ENCODE measurements at regions not wholly inside any gene's neighbourhood (a gene's known extent, or its start where the extent isn't known, plus 50 kb on each side); places are given as distances from the start of the nearest gene placed in this dataset.

DNA sequence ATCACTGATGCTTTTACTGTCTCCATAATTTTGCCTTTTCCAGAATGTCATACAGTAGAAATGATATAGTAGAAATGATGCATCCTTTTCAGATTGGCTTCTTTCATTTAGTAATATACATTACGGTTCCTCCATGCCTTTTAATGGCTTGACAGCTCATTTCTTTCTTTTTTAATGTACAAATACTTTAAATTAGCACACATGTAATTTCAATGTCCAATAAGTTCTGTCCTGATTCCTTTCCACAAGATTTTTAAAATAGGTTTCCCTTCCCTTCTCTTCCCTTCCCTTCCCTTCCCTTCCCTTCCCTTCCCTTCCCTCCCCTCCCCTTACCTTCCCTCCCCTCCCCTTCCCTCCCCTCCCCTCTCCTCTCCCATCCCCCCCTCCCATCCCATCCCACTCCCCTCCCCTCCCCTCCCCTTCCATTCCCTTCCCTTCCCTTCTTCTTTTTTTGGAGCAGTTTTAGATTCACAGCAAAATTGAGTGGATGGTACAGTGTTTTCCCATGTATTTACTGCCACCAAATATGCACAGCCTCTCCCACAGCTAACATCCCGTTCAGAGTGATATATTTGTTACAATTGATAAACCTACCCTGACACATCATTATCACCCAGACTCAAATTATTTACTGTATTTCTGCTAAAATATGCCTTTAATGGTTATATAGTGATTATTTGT is 398.8 kb downstream of the RNF144B start:
- Histone ChIP-seq H4K20me1 (ENCODE audit: control insufficient read depth, insufficient read depth) (no peaks in the 10 kb centered on the region), H3K4me1 (ENCODE audit: control insufficient read depth, insufficient read depth, low read length) (no peaks in the 10 kb centered on the region), H3K9ac (ENCODE audit: control insufficient read depth, insufficient read depth, low read length) (no peak overlapping the region), H3K27ac (ENCODE audit: control insufficient read depth, insufficient read depth) (no peak overlapping the region), H3K4me2 (ENCODE audit: control insufficient read depth, insufficient read depth) (no peak overlapping the region), H3K9me3 (replicated peaks; ENCODE audit: control insufficient read depth, insufficient read depth, low read length) (no peaks in the 10 kb centered on the region), H3K4me3 (no peak overlapping the region), H3K79me2 (ENCODE audit: control insufficient read depth, insufficient read depth, low read length) (no peaks in the 10 kb centered on the region), H3K27me3 (replicated peaks in 1 of 2; ENCODE audit: control insufficient read depth in 2 of 2, insufficient read depth in 2 of 2, low read length in 1 of 2) (no peaks in the 10 kb centered on the region), H2AFZ (ENCODE audit: control insufficient read depth, low read depth, low read length) (no peak overlapping the region), H3K36me3 (ENCODE audit: control insufficient read depth in 2 of 2, insufficient read depth in 2 of 2, low read length in 1 of 2) (no peaks in the 10 kb centered on the region)
- ChIA-PET SMC1A (ENCODE audit: uncharacterized antibody, unreplicated experiment) (no interaction called here), POLR2A (no interaction called here), RAD21 (ENCODE audit: unreplicated experiment) (no interaction called here), CTCF (no interaction called here)
- no peak for TF ChIP-seq WRNIP1 (IDR thresholded peaks at IDR 0.05; ENCODE audit: borderline replicate concordance, low read depth, low read length)
- TF ChIP-seq, protein P1, sequence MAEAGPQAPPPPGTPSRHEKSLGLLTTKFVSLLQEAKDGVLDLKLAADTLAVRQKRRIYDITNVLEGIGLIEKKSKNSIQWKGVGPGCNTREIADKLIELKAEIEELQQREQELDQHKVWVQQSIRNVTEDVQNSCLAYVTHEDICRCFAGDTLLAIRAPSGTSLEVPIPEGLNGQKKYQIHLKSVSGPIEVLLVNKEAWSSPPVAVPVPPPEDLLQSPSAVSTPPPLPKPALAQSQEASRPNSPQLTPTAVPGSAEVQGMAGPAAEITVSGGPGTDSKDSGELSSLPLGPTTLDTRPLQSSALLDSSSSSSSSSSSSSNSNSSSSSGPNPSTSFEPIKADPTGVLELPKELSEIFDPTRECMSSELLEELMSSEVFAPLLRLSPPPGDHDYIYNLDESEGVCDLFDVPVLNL (IDR thresholded peaks at IDR 0.05; ENCODE audit: low read depth, low read length): no peak
- TF ChIP-seq ASH2L (IDR thresholded peaks at IDR 0.05; ENCODE audit: borderline replicate concordance, low read depth): no peak
- no peak for TF ChIP-seq ZBED1 (IDR thresholded peaks at IDR 0.05; ENCODE audit: borderline replicate concordance)
- no peak for TF ChIP-seq BCL11A (IDR thresholded peaks at IDR 0.05; ENCODE audit: low read depth, low read length)
- no peak for TF ChIP-seq EED (IDR thresholded peaks at IDR 0.05; ENCODE audit: low read depth)
- TF ChIP-seq TCF7 (IDR thresholded peaks at IDR 0.05; ENCODE audit: borderline replicate concordance): no peak
- TF ChIP-seq, protein P2, sequence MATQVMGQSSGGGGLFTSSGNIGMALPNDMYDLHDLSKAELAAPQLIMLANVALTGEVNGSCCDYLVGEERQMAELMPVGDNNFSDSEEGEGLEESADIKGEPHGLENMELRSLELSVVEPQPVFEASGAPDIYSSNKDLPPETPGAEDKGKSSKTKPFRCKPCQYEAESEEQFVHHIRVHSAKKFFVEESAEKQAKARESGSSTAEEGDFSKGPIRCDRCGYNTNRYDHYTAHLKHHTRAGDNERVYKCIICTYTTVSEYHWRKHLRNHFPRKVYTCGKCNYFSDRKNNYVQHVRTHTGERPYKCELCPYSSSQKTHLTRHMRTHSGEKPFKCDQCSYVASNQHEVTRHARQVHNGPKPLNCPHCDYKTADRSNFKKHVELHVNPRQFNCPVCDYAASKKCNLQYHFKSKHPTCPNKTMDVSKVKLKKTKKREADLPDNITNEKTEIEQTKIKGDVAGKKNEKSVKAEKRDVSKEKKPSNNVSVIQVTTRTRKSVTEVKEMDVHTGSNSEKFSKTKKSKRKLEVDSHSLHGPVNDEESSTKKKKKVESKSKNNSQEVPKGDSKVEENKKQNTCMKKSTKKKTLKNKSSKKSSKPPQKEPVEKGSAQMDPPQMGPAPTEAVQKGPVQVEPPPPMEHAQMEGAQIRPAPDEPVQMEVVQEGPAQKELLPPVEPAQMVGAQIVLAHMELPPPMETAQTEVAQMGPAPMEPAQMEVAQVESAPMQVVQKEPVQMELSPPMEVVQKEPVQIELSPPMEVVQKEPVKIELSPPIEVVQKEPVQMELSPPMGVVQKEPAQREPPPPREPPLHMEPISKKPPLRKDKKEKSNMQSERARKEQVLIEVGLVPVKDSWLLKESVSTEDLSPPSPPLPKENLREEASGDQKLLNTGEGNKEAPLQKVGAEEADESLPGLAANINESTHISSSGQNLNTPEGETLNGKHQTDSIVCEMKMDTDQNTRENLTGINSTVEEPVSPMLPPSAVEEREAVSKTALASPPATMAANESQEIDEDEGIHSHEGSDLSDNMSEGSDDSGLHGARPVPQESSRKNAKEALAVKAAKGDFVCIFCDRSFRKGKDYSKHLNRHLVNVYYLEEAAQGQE (IDR thresholded peaks at IDR 0.05; ENCODE audit: low read depth, low read length): no peak
- no peak for TF ChIP-seq DPF2 (IDR thresholded peaks at IDR 0.05)
- no peak for TF ChIP-seq CEBPB (IDR thresholded peaks at IDR 0.05; ENCODE audit: borderline replicate concordance in 1 of 2, low read depth in 2 of 2, low read length in 2 of 2)
- DNase-seq (ENCODE audit: low read depth, low spot score) (no peak), FAIRE-seq (no peak), ATAC-seq (no peak)
- WGBS (ENCODE audit: insufficient coverage, insufficient replicate concordance, low lambda C conversion rate, missing lambda C conversion rate): 0% methylated on average over 2 of the region's 2 CpGs
- intact Hi-C loops (cut with micrococcal nuclease; ENCODE audit: unreplicated experiment): no loop called here
- in situ Hi-C loops (cut with MboI): no loop called here
- no TSS peak for BruUV-seq (replicated peaks)

Measured in GM12878 (cell line).